ENCODE measurements at regions not wholly inside any gene's neighbourhood (a gene's known extent, or its start where the extent isn't known, plus 50 kb on each side); places are given as distances from the start of the nearest gene placed in this dataset.
"Not testable (repeated sequence)": the region's sequence is repeated elsewhere in the genome, so short reads cannot be mapped to it uniquely, and the experiment has no call there.

GRCh38 chr5:110812639-110813038 is 73.8 kb downstream of the SLC25A46 start:
- in situ Hi-C loops (cut with MboI; ENCODE audit: low pct_unique_long_range_greater_than_20kb, low sequenced_read_pairs, unreplicated experiment) = no loop called here
- no peak for DNase-seq (ENCODE audit: low spot score)

GRCh38 chr5:110815916-110816605 is 77.3 kb downstream of the SLC25A46 start:
- no peak for DNase-seq (ENCODE audit: low spot score)
- TF ChIP-seq CTCF (IDR thresholded peaks at IDR 0.05; ENCODE audit: extremely low read depth, insufficient read depth, missing control alignments) = no peak
- in situ Hi-C loops (cut with MboI; ENCODE audit: low pct_unique_long_range_greater_than_20kb, low sequenced_read_pairs, unreplicated experiment) = no loop called here

More at GRCh38 chr5:110812639-110813038, 73.8 kb downstream of the SLC25A46 start:
- no peak for TF ChIP-seq CTCF (IDR thresholded peaks at IDR 0.05; ENCODE audit: extremely low read depth, insufficient read depth, missing control alignments)

DNA sequence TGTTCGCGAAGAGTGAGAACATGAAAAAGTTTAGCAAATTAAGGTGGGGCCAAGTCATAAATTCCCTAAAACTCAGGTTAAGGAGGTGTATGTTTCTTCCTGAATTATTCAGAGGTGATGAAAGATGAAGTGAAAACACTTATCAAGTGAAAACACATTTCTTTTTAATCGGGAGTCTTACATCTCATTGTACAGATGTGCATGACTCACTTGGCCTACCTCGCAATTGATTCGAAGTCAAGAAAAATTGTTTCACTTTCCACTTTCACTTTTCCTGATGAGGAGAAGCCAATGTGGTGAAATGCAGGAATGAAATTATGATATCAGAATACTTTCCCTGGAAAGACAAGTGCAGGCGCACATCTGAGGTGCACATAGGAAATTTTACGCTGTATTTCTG is 78.7 kb downstream of the SLC25A46 start:
- in situ Hi-C loops (cut with MboI; ENCODE audit: low pct_unique_long_range_greater_than_20kb, low sequenced_read_pairs, unreplicated experiment) = no loop called here
- no peak for TF ChIP-seq CTCF (IDR thresholded peaks at IDR 0.05; ENCODE audit: extremely low read depth, insufficient read depth, missing control alignments)
- DNase-seq (ENCODE audit: low spot score) = no peak

DNA sequence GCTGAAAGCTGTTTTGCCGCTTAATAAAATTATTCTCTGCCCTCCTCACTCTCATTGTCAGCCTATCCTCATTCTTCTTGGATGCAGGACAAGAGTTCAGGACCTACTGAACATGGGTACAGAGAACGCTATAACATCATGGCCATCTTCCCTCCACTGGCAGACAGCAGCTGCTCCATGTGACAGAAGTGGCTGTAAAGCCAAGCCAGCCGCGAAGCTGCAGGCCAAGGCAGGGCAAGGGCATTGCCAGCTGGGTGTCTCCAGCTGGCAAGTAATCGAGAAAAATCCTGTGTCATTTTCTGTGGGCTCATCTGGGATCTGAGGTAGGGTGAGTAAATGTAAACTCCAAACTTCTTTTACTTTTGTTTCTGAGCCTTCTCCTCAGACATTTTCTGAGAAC is 84.8 kb downstream of the SLC25A46 start:
- DNase-seq (ENCODE audit: low spot score) = no peak
- in situ Hi-C loops (cut with MboI; ENCODE audit: low pct_unique_long_range_greater_than_20kb, low sequenced_read_pairs, unreplicated experiment) = no loop called here
- no peak for TF ChIP-seq CTCF (IDR thresholded peaks at IDR 0.05; ENCODE audit: extremely low read depth, insufficient read depth, missing control alignments)

DNA sequence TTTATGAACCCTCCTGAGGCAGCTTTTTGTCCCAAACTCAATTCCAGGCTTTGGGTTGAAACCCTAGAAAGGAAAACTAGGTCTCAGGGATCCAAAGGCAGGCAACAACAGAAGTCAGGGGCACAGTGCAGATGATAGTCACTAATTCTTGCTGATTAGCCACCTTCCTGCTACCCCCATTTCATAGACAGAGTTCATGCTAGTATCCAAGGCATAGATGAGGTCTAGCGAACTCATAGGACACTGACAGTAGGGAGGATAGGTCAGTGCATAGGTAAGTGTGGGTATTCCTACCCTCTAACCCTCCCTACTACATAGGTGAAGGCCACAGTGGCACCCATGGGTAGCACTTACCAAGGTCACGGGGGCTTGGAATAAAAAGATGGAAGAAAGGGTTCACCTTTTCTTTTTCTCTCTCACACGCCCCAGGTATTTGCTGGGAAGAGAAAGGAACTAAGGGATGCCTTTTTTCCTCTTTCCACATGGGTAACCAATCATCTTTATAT is 86.2 kb downstream of the SLC25A46 start:
- no peak for DNase-seq (ENCODE audit: low spot score)
- in situ Hi-C loops (cut with MboI; ENCODE audit: low pct_unique_long_range_greater_than_20kb, low sequenced_read_pairs, unreplicated experiment) = no loop called here

GRCh38 chr5:110832683-110833082 is 93.9 kb downstream of the SLC25A46 start:
- no peak for DNase-seq (ENCODE audit: low spot score)
- no peak for TF ChIP-seq CTCF (IDR thresholded peaks at IDR 0.05; ENCODE audit: extremely low read depth, insufficient read depth, missing control alignments)
- in situ Hi-C loops (cut with MboI; ENCODE audit: low pct_unique_long_range_greater_than_20kb, low sequenced_read_pairs, unreplicated experiment) = no loop called here

More for the DNA sequence above, 86.2 kb downstream of the SLC25A46 start:
- TF ChIP-seq CTCF (IDR thresholded peaks at IDR 0.05; ENCODE audit: extremely low read depth, insufficient read depth, missing control alignments) = no peak

DNA sequence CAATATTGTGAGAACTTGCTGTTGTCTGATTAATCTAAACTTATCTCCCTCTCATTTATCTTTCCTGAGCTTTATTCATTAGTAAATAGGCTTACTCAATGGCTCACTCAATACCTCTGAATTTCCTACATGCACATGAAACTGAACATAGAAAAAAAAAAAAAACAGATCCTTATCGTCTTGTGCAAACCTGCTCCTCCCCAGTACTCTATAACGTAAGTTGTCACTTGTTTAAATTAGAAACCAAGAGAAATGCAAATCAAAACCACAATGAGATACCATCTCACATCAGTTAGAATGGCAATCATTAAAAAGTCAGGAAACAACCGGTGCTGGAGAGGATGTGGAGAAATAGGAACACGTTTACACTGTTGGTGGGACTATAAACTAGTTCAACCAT is 96.1 kb downstream of the SLC25A46 start:
- in situ Hi-C loops (cut with MboI; ENCODE audit: low pct_unique_long_range_greater_than_20kb, low sequenced_read_pairs, unreplicated experiment) = not testable (repeated sequence)

More for the DNA sequence above, 96.1 kb downstream of the SLC25A46 start:
- DNase-seq (ENCODE audit: low spot score) = not testable (repeated sequence)
